HUES6 (cell line): ENCODE measurements at regions not wholly inside any gene's neighbourhood (a gene's known extent, or its start where the extent isn't known, plus 50 kb on each side); places are given as distances from the start of the nearest gene placed in this dataset.

Source experiments
- H3K27ac ChIP-seq: 2 replicates; pipeline ENCODE4 v1.7.0; 2013; ENCODE audit warnings: low read depth, mild to moderate bottlenecking, low read length, inconsistent platforms
- H3K27me3 ChIP-seq: 2 replicates; pipeline ENCODE4 v1.6.1; 2013; ENCODE audit warnings: low read length; ENCODE audit not compliant: control insufficient read depth, insufficient read depth
- H3K36me3 ChIP-seq: 2 replicates; pipeline ENCODE4 v1.6.1; 2013; ENCODE audit warnings: low read length; ENCODE audit not compliant: control insufficient read depth, insufficient read depth
- H3K4me1 ChIP-seq: 2 replicates; pipeline ENCODE4 v1.6.1; 2013; ENCODE audit warnings: low read length; ENCODE audit not compliant: control insufficient read depth, insufficient read depth
- H3K4me3 ChIP-seq: 2 replicates; pipeline ENCODE4 v1.5.1; 2013; ENCODE audit warnings: low read depth, low read length
- H3K9ac ChIP-seq: one replicate; pipeline ENCODE4 v1.6.1; 2013; ENCODE audit warnings: mild to moderate bottlenecking, low read length
- H3K9me3 ChIP-seq: 2 replicates; pipeline ENCODE4 v1.6.1; 2013; ENCODE audit warnings: low read depth, low read length; ENCODE audit not compliant: control insufficient read depth, insufficient read depth

DNA sequence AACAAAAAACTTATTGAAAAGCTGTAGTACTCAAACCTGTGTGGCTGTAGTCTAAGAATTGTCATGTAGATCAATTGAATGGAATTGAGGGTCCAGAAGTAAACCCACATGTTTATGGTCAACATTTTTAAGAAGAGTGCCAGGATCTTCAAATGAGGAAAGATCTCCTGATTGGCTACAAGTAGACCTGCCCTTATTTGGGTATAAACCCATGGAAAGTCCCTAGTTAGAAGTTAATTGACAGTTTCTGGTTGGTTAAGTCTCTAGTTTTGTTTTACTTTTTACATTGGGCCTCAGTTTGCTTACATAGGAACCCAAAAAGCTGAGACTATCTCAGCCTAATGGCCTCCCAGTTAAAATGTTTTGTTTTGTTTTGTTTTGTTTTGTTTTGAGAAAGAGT is 91.9 kb upstream of the RESF1 start:
- peaks cover 11% of the 10 kb centered on the region; the same call in 1 of the 2 replicates for H3K9me3 ChIP-seq
- H3K9ac ChIP-seq: no peak overlapping the region
- H3K4me1 ChIP-seq: no peaks in the 10 kb centered on the region
- no peak overlapping the region for H3K4me3 ChIP-seq
- no peaks in the 10 kb centered on the region for H3K36me3 ChIP-seq
- no peaks in the 10 kb centered on the region for H3K27me3 ChIP-seq
- H3K27ac ChIP-seq: no peak overlapping the region

GRCh38 chr12:31866523-31866922 is 92.7 kb upstream of the RESF1 start:
- no peaks in the 10 kb centered on the region for H3K27me3 ChIP-seq
- no peaks in the 10 kb centered on the region for H3K4me1 ChIP-seq
- no peak overlapping the region for H3K4me3 ChIP-seq
- H3K27ac ChIP-seq: no peak overlapping the region
- peaks cover 5% of the 10 kb centered on the region; the same call in 1 of the 2 replicates for H3K9me3 ChIP-seq
- no peak overlapping the region for H3K9ac ChIP-seq
- no peaks in the 10 kb centered on the region for H3K36me3 ChIP-seq

GRCh38 chr12:31865023-31865422 is 94.2 kb upstream of the RESF1 start:
- H3K36me3 ChIP-seq: no peaks in the 10 kb centered on the region
- H3K9me3 ChIP-seq: peaks cover 2% of the 10 kb centered on the region; the same call in 1 of the 2 replicates
- no peaks in the 10 kb centered on the region for H3K27me3 ChIP-seq
- H3K27ac ChIP-seq: no peak overlapping the region
- H3K9ac ChIP-seq: no peak overlapping the region
- no peak overlapping the region for H3K4me3 ChIP-seq
- H3K4me1 ChIP-seq: no peaks in the 10 kb centered on the region

DNA sequence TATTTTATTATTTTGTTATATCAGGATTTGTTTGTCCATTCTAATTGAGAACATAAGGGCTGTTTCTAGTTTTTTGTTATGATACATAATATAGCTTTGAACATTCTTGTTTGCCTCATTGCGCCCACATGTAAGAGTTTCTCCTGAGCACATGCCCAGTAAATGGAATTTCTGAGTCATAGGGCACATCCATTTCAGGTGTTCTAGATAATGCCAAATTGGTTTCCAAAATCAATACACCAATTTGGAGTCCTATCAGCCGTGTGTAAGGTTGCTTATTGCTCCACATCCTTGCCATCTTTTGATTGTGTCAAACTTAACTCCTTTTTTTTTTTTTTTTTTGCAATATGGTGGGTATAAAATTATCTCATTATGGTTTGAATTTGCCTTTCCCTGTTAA is 97.9 kb upstream of the RESF1 start:
- peaks cover 16% of the 10 kb centered on the region; the same call in 1 of the 2 replicates for H3K9me3 ChIP-seq
- H3K27ac ChIP-seq: no peak overlapping the region
- H3K4me1 ChIP-seq: no peaks in the 10 kb centered on the region
- no peaks in the 10 kb centered on the region for H3K36me3 ChIP-seq
- no peaks in the 10 kb centered on the region for H3K27me3 ChIP-seq
- H3K9ac ChIP-seq: no peak overlapping the region
- no peak overlapping the region for H3K4me3 ChIP-seq

- Histone ChIP-seq H3K4me3 (no peak overlapping the region), H3K4me1 (no peaks in the 10 kb centered on the region), H3K36me3 (no peaks in the 10 kb centered on the region), H3K9me3 (peaks cover 19% of the 10 kb centered on the region; the same call in 1 of the 2 replicates), H3K27me3 (no peaks in the 10 kb centered on the region), H3K27ac (no peak overlapping the region), H3K9ac (no peak overlapping the region)
Measured at GRCh38 chr12:31860401-31860800, 98.8 kb upstream of the RESF1 start.

DNA sequence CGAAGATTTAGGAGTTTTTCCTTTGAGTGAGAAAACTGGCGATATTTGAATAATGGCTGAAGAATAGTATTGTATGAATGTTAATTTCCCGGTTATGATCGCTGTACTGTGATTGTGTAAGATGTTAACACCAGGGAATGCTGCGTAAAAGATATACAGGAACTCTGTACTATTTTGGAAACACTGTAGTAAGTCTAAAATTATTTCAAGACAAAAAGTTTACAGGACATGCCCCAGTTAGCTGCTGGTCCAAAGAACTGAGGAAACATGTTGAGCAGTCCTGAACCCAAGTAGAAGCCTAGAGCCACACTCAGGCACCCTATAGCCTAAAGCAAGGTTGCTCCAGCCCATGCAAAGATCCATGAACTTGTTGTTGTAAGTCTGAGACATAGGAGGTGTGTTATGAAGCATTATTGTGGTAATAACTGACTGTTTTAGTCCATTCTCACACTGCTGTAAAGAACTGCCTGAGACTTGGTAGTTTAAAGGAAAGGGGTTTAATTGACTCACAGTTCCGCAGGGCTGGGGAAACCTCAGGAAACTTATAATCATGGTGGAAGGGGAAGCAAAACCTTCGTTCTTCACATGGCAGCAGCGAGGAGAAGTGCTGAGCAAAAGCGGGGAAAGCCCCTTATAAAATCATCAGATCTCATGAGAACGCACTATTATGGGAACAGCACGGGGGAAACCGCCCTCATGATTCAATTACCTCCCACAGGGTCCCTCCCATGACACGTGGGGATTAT is 99.8 kb upstream of the RESF1 start:
- no peak overlapping the region for H3K9ac ChIP-seq

DNA sequence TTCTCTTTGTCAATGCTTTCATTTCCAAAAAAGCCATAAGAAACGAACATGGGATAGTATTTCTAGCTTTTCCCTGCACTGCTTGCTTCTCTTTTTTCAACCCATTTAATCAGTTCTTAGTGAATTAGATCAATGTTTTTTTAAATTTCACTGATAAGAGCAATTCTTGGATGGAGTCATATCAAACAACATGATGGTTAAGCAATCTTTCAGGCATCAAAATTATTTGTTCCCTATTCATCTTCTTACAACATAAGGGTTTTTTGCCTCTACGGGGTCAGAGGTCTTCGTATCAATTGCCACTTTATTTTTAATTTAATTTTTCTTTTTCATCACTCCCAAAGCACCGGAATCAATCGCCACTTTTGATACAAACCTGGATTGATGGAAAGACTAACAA is 103.8 kb upstream of the RESF1 start:
- no peaks in the 10 kb centered on the region for H3K4me1 ChIP-seq
- no peak overlapping the region for H3K9ac ChIP-seq
- H3K36me3 ChIP-seq: no peaks in the 10 kb centered on the region
- H3K27ac ChIP-seq: no peak overlapping the region
- peaks cover 53% of the 10 kb centered on the region for H3K9me3 ChIP-seq
- no peaks in the 10 kb centered on the region for H3K27me3 ChIP-seq
- H3K4me3 ChIP-seq: no peak overlapping the region

More for the DNA sequence above, 99.8 kb upstream of the RESF1 start:
- no peaks in the 10 kb centered on the region for H3K4me1 ChIP-seq
- peaks cover 23% of the 10 kb centered on the region; the same call in 1 of the 2 replicates for H3K9me3 ChIP-seq
- no peak overlapping the region for H3K27ac ChIP-seq
- no peak overlapping the region for H3K4me3 ChIP-seq
- H3K36me3 ChIP-seq: no peaks in the 10 kb centered on the region
- no peaks in the 10 kb centered on the region for H3K27me3 ChIP-seq

DNA sequence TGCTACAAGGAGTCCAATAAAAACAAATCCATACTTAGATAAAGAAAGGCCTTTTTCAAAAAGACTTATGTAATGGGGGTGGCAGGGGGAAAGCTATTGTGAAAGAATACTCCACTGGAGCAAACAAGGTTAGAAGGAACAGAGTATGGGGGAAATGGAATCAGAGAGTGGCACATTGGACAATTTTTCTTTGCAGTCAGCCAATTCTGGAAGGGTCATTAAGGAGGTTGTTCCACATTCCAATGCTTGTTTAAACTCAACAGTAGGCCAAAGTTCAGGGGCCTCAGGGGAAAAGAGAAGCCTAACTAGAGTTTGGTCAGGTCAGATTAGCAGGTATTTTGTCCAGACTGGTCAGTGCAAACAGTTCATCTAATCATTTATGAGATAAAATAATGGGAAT is 105.2 kb upstream of the RESF1 start:
- H3K36me3 ChIP-seq: no peaks in the 10 kb centered on the region
- no peak overlapping the region for H3K27ac ChIP-seq
- no peak overlapping the region for H3K4me3 ChIP-seq
- peaks cover 55% of the 10 kb centered on the region for H3K9me3 ChIP-seq
- no peaks in the 10 kb centered on the region for H3K27me3 ChIP-seq
- H3K4me1 ChIP-seq: no peaks in the 10 kb centered on the region
- no peak overlapping the region for H3K9ac ChIP-seq

GRCh38 chr12:31853520-31853919 is 105.7 kb upstream of the RESF1 start:
- Histone ChIP-seq H3K4me3 (no peak overlapping the region), H3K9ac (no peak overlapping the region), H3K27ac (no peak overlapping the region), H3K9me3 (peaks cover 60% of the 10 kb centered on the region), H3K4me1 (no peaks in the 10 kb centered on the region), H3K36me3 (no peaks in the 10 kb centered on the region), H3K27me3 (no peaks in the 10 kb centered on the region)

- peaks cover 78% of the 10 kb centered on the region for H3K9me3 ChIP-seq
- no peak overlapping the region for H3K9ac ChIP-seq
- H3K36me3 ChIP-seq: no peaks in the 10 kb centered on the region; the same call in 1 of the 2 replicates
- H3K27me3 ChIP-seq: no peaks in the 10 kb centered on the region
- no peak overlapping the region for H3K27ac ChIP-seq
- no peak overlapping the region for H3K4me3 ChIP-seq
- H3K4me1 ChIP-seq: no peaks in the 10 kb centered on the region
Measured at GRCh38 chr12:31850268-31850667, 108.9 kb upstream of the RESF1 start.

DNA sequence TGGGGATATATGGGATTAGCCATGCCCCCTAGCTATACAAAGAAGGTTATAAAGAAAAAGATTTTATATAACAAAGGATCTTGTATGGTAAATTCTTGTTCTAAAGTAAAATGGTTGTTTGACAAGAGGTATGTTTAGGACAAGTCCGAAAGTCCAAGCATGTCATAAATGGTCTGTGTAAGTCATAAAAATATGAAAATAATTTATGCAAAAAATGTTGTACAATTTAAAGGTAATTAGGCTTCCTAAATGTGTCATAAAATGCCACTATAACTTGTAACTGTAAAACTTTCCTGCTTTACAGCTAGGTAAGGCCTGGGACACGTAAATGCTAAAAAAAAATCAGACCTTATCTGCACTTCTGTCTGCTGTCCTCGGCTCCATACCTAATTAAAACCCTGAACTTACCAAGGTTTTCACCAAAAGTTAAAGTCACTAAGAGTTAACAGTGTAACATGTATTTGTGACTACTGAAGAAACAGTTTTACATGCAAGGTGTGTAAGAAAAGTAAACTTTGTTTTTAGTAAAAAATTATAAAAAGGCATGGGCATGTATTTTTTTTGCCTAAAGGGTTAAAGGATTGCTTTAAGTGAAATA is 110.0 kb upstream of the RESF1 start:
- Histone ChIP-seq H3K4me3 (no peak overlapping the region), H3K9me3 (peaks cover 80% of the 10 kb centered on the region), H3K27me3 (no peaks in the 10 kb centered on the region), H3K9ac (no peak overlapping the region), H3K36me3 (no peaks in the 10 kb centered on the region; the same call in 1 of the 2 replicates), H3K4me1 (no peaks in the 10 kb centered on the region), H3K27ac (no peak overlapping the region)
